MV-4-11 (cell line): ENCODE measurements at regions not wholly inside any gene's neighbourhood (a gene's known extent, or its start where the extent isn't known, plus 50 kb on each side); places are given as distances from the start of the nearest gene placed in this dataset.

ENCODE experiments used
- DNase-seq: peaks from one replicate; lab custom pipeline; 2025; lab: John Stamatoyannopoulos, UW

DNA sequence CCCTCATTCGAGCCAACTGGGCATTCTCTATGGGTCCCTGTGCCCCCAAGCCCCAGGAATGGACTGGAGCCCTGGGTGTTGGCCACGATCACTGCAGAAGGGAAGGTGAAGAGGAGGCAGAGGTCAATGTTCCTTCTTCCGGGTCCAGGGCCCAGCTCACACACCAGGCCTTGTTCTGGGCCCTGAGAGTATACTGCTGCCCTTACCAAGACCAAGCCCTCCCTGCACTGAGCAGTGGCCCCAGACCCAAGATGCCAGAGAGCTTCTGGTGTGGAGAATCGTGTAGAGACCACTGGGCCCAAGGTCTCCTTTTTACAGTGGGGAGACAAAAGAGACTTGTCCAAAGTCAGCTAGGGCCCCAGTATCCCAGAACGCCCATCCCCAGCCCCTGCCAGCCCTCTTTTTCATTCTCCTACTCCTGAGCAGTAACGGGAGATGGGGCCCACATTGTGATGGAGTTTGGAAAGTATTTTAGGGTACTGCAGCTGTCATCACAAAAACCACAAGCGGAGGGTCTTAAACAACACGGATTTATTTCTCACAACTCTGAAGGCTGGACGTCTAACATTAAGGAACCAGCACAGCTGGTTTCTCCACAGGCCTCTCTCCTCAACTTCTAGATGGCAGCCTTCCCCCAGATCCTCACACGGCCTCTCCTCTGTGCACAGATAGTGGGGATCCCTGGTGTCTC, 79.4 kb downstream of the PDGFA start:
- DNase-seq, result no peak

DNA sequence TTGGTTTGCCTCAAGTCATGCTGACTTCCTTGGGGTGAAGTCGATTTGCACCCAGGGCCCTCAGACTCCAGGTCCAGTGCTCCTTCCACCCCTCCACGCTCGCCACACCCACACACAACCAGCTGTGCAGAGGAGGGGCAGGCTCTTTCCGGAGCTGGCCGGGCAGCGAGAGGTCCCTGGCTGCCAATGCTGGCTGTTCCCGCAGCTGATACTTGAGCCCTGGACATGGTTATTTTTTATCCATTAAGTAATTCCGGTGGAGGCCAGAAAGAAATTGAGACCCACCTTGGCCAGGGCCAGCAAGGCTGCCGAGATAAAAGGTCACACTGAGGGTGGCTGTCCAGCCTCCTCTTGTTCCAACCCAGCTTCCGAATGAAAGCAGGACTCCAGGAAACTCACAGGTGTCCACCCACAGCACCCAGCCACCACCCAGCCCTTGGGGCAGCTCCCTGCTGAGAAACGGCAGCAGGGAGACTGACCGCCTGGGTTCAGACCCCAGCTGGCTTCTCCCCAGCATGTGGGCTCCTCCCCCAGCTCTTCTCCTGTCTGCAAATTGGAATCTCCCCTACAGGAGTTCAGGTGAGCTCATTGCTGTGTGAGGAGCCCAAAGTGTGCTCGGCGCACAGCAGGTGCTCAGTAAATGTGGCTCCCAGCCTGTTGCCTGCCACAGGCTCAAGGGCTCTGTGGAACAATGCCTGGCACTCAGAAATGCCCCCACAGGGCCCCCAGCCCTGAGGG, 77.8 kb downstream of the PDGFA start:
- no peak for DNase-seq

DNA sequence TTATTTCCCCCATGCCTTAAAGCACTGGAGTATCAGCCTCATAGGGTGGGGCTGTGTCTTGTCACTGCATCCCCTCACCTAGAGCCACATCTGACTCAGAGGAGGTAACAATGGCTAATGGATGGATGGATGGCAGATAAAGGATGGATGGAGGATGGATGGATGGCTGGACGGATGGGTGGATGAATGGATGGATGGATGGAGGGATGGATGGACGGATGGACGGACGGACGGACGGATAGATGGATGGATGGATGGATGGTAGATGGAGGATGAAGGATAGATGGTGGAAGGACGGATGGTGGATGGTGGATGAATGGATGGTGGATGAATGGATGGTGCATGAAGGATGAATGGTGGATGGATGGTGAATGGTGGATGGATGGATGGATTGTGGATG, 77.2 kb downstream of the PDGFA start:
- no peak for DNase-seq

DNA sequence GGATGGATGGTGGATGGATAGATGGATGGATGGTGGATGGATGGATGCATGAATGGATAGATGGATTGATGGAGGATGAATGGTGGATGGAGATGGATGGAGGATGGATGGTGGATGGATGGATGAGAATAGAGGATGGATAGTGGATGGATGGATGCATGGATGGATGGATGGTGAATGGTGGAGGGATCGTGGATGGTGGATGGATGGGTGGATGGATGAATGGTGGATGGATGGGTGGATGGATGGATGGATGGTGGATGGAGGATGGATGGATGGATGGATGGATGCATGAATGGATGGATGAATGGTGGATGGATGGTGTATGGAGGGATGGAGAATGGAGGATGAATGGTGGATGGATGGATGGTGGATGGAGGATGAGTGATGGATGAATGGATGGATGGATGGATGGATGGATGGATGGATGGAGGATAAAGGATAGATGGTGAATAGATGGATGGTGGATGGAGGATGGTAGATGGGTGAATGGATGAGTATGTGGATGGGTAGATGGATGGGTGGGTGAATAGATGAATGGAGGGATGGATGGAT, 76.3 kb downstream of the PDGFA start:
- no peak for DNase-seq

DNA sequence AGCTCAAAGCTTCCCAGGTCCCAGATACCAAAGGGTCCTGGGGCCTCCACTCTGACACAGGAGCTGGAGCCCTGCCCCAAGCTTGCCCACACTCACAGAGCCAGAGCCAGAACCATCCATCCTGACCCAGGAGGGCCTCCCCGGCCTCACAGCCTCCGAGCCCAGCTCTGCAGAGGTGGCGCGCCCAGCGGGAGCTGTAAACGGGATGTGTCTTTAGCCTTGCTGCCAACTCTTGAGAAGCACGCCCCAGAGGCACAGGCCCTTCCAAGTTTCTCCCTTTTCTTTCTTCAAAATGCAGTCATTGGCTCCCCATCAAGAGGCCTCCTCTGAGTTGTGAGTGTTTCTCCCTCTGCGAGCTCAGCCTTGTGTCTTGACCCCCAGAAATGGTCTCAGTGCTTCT, 75.0 kb downstream of the PDGFA start:
- DNase-seq, result no peak

- no peak for DNase-seq
Observed at GRCh38 chr7:445020-445419, 74.6 kb downstream of the PDGFA start.

DNA sequence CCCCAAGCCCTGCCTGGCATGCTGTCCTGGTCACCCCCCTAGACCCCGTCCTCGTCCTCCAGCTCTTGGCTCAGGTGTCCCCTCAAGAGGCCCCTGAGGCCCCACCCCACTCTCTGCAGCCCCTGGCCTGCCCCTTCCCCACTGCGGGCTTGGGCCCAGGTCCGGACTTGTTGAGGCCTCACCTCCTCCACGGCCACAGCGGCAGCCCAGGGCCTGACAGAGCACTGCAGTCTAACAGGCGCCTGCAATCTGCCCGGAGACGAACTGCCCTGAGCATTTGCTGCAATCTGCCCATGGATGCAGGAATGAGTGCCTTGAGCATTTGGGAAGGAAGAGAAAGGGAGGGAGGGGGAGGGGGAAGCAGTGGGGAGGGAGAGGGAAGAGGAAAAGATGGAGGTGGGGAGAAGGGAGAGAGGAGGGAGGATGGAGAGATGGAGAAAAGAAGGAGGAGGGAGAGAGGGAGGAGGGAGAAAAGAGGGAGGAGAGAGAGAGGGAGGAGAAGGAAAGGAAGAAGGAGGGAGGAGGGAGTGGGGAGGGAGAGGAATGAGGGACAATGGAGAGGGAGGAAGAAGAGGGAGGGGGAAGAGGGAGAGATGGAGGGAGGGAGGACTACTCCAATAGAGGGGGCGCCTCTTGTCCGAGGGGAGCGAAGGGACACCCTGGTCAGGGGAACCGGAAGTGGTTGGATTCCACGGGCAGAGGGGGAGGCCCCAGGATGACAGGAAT, 73.9 kb downstream of the PDGFA start:
- DNase-seq, result no peak

- DNase-seq, result no peak
Observed at GRCh38 chr7:446289-446935, 73.2 kb downstream of the PDGFA start.
